Left ventricle myocardium inferior (tissue), 1 donor: ENCODE measurements at regions not wholly inside any gene's neighbourhood (a gene's known extent, or its start where the extent isn't known, plus 50 kb on each side); places are given as distances from the start of the nearest gene placed in this dataset.

Experiments
- DNase-seq: peaks from one replicate; pipeline ENCODE4 v3.0.0-alpha.2; 2020
- H3K27ac ChIP-seq: fragments of 200-600 bp; replicated peaks from 2 replicates; pipeline ENCODE4 v1.8.0; 2021
- H3K27me3 ChIP-seq: fragments of 200-600 bp; 2 replicates; pipeline ENCODE4 v1.8.0; 2021; ENCODE audit warnings: low read depth
- H3K36me3 ChIP-seq: fragments of 200-600 bp; 2 replicates; pipeline ENCODE4 v1.8.0; 2021
- H3K4me1 ChIP-seq: fragments of 200-600 bp; 2 replicates; pipeline ENCODE4 v1.8.0; 2021
- H3K4me3 ChIP-seq: fragments of 200-600 bp; 2 replicates; pipeline ENCODE4 v1.8.0; 2021; ENCODE audit warnings: mild to moderate bottlenecking, moderate library complexity
- H3K9me3 ChIP-seq: fragments of 200-600 bp; replicated peaks from 2 replicates; pipeline ENCODE4 v1.8.0; 2021
- intact Hi-C: fragments of 100-400 bp; cut with micrococcal nuclease; formaldehyde crosslinking; loops from one replicate; pipeline ENCODE4 v1.11.0; 2022
- TF ChIP-seq, protein P1 (sequence below): fragments of 200-600 bp; IDR thresholded peaks from 2 replicates; pipeline ENCODE4 v1.8.0; 2021; ENCODE audit warnings: antibody characterized with exemption, mild to moderate bottlenecking, borderline replicate concordance
- donor health status: DM: no; HTN: yes; CAD: no; lungs with severe emphysema.

DNA sequence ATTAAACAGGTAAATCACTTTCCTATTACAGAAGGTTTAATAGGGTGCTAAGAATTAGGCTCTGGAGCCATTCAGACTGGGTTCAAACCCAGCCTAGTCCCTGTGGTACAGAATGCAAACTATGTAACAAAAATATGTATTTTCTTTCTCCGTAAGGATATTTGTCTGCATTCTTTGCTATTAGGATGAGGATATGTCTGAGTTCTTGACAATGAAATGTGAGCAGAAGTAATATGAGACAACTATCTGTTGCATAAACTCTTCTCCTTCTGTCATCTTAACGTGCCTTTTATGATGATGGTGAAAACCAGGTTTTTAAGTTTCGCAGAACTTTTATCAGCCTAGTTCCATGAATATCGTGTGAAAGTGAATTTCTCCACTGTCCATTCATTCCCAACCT lies 1129.1 kb upstream of the ZEB2 start:
- TF ChIP-seq, protein P1, sequence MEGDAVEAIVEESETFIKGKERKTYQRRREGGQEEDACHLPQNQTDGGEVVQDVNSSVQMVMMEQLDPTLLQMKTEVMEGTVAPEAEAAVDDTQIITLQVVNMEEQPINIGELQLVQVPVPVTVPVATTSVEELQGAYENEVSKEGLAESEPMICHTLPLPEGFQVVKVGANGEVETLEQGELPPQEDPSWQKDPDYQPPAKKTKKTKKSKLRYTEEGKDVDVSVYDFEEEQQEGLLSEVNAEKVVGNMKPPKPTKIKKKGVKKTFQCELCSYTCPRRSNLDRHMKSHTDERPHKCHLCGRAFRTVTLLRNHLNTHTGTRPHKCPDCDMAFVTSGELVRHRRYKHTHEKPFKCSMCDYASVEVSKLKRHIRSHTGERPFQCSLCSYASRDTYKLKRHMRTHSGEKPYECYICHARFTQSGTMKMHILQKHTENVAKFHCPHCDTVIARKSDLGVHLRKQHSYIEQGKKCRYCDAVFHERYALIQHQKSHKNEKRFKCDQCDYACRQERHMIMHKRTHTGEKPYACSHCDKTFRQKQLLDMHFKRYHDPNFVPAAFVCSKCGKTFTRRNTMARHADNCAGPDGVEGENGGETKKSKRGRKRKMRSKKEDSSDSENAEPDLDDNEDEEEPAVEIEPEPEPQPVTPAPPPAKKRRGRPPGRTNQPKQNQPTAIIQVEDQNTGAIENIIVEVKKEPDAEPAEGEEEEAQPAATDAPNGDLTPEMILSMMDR: no peak
- Histone ChIP-seq H3K36me3 (no peaks in the 10 kb centered on the region), H3K9me3 (no peaks in the 10 kb centered on the region), H3K27ac (no peak overlapping the region), H3K4me3 (no peak overlapping the region), H3K27me3 (no peaks in the 10 kb centered on the region), H3K4me1 (no peaks in the 10 kb centered on the region)
- DNase-seq: no peak
- intact Hi-C loops: no loop called here

DNA sequence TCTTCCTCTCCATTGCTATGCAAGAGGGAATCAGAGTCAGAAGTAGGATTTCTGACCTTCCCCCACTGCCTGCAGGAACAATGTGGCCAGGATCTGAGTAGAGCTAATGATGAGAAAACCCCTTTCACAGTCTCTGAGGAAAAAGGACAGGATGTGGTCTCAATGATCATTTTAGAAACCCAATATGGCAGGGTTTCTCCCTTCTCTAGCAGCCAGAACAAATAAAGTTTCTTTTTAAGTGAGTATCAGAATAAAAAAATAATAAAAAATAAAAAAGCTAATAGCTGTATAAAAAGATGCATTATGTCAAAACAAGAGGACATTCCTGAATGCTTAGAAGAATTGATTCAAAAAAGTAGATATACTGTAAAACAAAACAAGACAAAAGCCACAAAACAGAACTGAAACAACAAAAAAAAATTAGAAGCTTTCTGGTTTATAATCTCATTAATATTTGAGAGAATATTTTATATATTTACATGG lies 1124.9 kb upstream of the ZEB2 start:
- intact Hi-C loops: no loop called here
- Histone ChIP-seq H3K9me3 (no peaks in the 10 kb centered on the region), H3K27me3 (no peaks in the 10 kb centered on the region), H3K36me3 (no peaks in the 10 kb centered on the region), H3K27ac (no peak overlapping the region), H3K4me1 (no peaks in the 10 kb centered on the region), H3K4me3 (no peak overlapping the region)
- TF ChIP-seq, protein P1: no peak
- no peak for DNase-seq

DNA sequence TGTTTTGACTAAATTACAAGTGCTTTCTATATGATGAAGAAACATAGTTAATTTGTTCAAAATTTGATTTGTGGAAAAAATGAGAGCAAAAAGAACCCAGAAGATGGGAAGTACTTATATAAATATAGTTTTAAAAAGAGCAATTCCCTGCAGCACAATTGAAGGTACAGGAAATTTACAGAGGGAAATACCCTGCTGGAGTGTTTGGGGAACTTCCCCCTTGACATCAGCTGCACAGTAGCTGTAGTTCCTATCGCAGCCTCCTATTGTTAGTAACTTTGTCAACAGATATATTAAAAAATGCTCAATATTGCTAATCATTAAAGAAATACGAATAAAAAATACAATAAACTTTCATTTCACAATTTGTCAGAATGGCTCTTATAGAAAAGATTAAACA lies 1118.8 kb upstream of the ZEB2 start:
- Histone ChIP-seq H3K27me3 (no peaks in the 10 kb centered on the region), H3K4me1 (no peaks in the 10 kb centered on the region), H3K36me3 (no peaks in the 10 kb centered on the region), H3K27ac (no peak overlapping the region), H3K4me3 (no peak overlapping the region), H3K9me3 (no peaks in the 10 kb centered on the region)
- intact Hi-C loops: no loop called here
- TF ChIP-seq, protein P1: no peak
- no peak for DNase-seq

GRCh38 chr2:145635706-145636427 lies 1115.9 kb upstream of the ZEB2 start:
- no peak overlapping the region for H3K27ac ChIP-seq
- no peak overlapping the region for H3K4me3 ChIP-seq
- H3K9me3 ChIP-seq: no peaks in the 10 kb centered on the region
- intact Hi-C loops: no loop called here
- no peaks in the 10 kb centered on the region for H3K36me3 ChIP-seq
- H3K4me1 ChIP-seq: no peaks in the 10 kb centered on the region
- DNase-seq: no peak
- H3K27me3 ChIP-seq: no peaks in the 10 kb centered on the region
- TF ChIP-seq, protein P1: no peak

DNA sequence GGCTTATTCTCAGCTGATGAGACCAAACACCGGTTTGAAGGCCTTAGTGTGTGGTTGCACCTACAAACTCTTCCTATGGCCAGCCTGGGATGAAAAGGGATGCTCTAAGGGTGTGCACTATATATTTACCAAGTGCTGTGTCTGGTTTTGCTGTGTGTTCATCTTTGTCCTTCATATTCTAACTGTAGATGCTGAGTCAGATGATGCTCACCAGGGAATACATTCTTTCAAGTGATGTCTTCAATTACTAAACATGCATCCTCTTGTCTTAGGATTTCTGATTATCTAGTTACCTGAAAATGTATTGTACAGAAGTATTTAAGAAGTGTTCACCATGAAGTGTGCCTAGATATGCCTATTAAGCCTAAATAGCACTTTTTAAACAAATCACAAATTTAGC lies 1111.6 kb upstream of the ZEB2 start:
- no peaks in the 10 kb centered on the region for H3K27me3 ChIP-seq
- TF ChIP-seq, protein P1: no peak
- no peak overlapping the region for H3K27ac ChIP-seq
- no peaks in the 10 kb centered on the region for H3K4me1 ChIP-seq
- H3K4me3 ChIP-seq: no peak overlapping the region
- H3K36me3 ChIP-seq: no peaks in the 10 kb centered on the region
- intact Hi-C loops: no loop called here
- no peaks in the 10 kb centered on the region for H3K9me3 ChIP-seq
- DNase-seq: no peak
